SK-N-SH treated with all-trans-retinoic acid at 6 μM for 48 hours (cell line): ENCODE measurements at regions not wholly inside any gene's neighbourhood (a gene's known extent, or its start where the extent isn't known, plus 50 kb on each side); places are given as distances from the start of the nearest gene placed in this dataset.

Source experiments
- ATAC-seq: fragments of 200-7000 bp; cut with Tn5 transposase; 3 replicates; pipeline ENCODE4 v1.9.1; 2020; ENCODE audit warnings: mild to moderate bottlenecking, moderate library complexity
- BACH2 ChIP-seq: fragments of 250-450 bp; sonication (Bioruptor Pico); IDR thresholded peaks from 2 replicates; pipeline ENCODE4 v1.9.0; 2021; ENCODE audit warnings: mild to moderate bottlenecking, borderline replicate concordance
- CREB5 ChIP-seq: fragments of 250-450 bp; sonication (Bioruptor Pico); IDR thresholded peaks from 2 replicates; pipeline ENCODE4 v1.5.1; 2020; ENCODE audit warnings: low read depth, mild to moderate bottlenecking, moderate library complexity
- GLIS3 ChIP-seq: fragments of 250-450 bp; sonication (Bioruptor Pico); IDR thresholded peaks from 2 replicates; pipeline ENCODE4 v1.5.0; 2020; ENCODE audit warnings: mild to moderate bottlenecking, moderate library complexity
- ISL1 ChIP-seq: fragments of 250-450 bp; sonication (Bioruptor Pico); IDR thresholded peaks from 2 replicates; pipeline ENCODE4 v2.1.2; 2022; ENCODE audit warnings: mild to moderate bottlenecking, moderate library complexity
- OSR1 ChIP-seq: fragments of 250-450 bp; sonication (Bioruptor Pico); IDR thresholded peaks from 2 replicates; pipeline ENCODE4 v1.8.0; 2022; ENCODE audit warnings: moderate library complexity, mild to moderate bottlenecking, inconsistent platforms
- PPARA ChIP-seq: fragments of 250-450 bp; sonication (Bioruptor Pico); IDR thresholded peaks from 2 replicates; pipeline ENCODE4 v1.5.0; 2020; ENCODE audit warnings: mild to moderate bottlenecking, borderline replicate concordance
- RARB ChIP-seq: fragments of 250-450 bp; sonication (Bioruptor Pico); IDR thresholded peaks from 2 replicates; pipeline ENCODE4 v1.8.0; 2021; ENCODE audit warnings: mild to moderate bottlenecking, moderate library complexity
- SNAI2 ChIP-seq: fragments of 250-450 bp; sonication (Bioruptor Pico); IDR thresholded peaks from 2 replicates; pipeline ENCODE4 v1.5.0; 2020; ENCODE audit warnings: mild to moderate bottlenecking, moderate library complexity
- TCF4 ChIP-seq: fragments of 250-450 bp; sonication (Bioruptor Pico); IDR thresholded peaks from 2 replicates; pipeline ENCODE4 v1.8.0; 2021; ENCODE audit warnings: mild to moderate bottlenecking, moderate library complexity, borderline replicate concordance
- TOX ChIP-seq: fragments of 250-450 bp; sonication (Bioruptor Pico); IDR thresholded peaks from 2 replicates; pipeline ENCODE4 v1.8.0; 2021; ENCODE audit warnings: mild to moderate bottlenecking, moderate library complexity, borderline replicate concordance
- TSHZ2 ChIP-seq: fragments of 250-450 bp; sonication (Bioruptor Pico); IDR thresholded peaks from 2 replicates; pipeline ENCODE4 v1.5.0; 2020; ENCODE audit warnings: mild to moderate bottlenecking, moderate library complexity
- ZC3H10 ChIP-seq: fragments of 250-450 bp; sonication (Bioruptor Pico); IDR thresholded peaks from 2 replicates; pipeline ENCODE4 v1.5.1; 2021; ENCODE audit warnings: mild to moderate bottlenecking, moderate library complexity
- ZFP3 ChIP-seq: fragments of 250-450 bp; sonication (Bioruptor Pico); IDR thresholded peaks from 2 replicates; pipeline ENCODE4 v1.5.0; 2020; ENCODE audit warnings: mild to moderate bottlenecking, moderate library complexity
- ZFP30 ChIP-seq: fragments of 450-650 bp; formaldehyde crosslinking; IDR thresholded peaks from 2 replicates; pipeline ENCODE4 v1.5.0; 2022; ENCODE audit warnings: mild to moderate bottlenecking, moderate library complexity
- ZNF565 ChIP-seq: fragments of 450-650 bp; formaldehyde crosslinking; conservative IDR thresholded peaks from 2 replicates; pipeline ENCODE4 v1.5.0; 2020; ENCODE audit warnings: low read depth, mild to moderate bottlenecking, moderate library complexity
- ZNF70 ChIP-seq: fragments of 450-650 bp; formaldehyde crosslinking; IDR thresholded peaks from 2 replicates; pipeline ENCODE4 v1.5.0; 2020; ENCODE audit warnings: mild to moderate bottlenecking, moderate library complexity
- ZNF8 ChIP-seq: fragments of 450-650 bp; formaldehyde crosslinking; IDR thresholded peaks from 2 replicates; pipeline ENCODE4 v1.5.0; 2020; ENCODE audit warnings: mild to moderate bottlenecking, moderate library complexity
- TF ChIP-seq, protein P1 (sequence below): fragments of 250-450 bp; sonication (Bioruptor Pico); IDR thresholded peaks from 2 replicates; pipeline ENCODE4 v1.8.0; 2021; ENCODE audit warnings: low read depth, mild to moderate bottlenecking, moderate library complexity, borderline replicate concordance
- TF ChIP-seq, protein P2 (sequence below): fragments of 250-450 bp; sonication (Bioruptor Pico); IDR thresholded peaks from 2 replicates; pipeline ENCODE4 v1.5.1; 2021; ENCODE audit warnings: mild to moderate bottlenecking, moderate library complexity

GRCh38 chr4:157999723-158000122 is 173.1 kb downstream of the GASK1B start:
- TF ChIP-seq TOX (CRISPR knock-in tag): no peak
- no peak for TF ChIP-seq PPARA (CRISPR knock-in tag)
- TF ChIP-seq SNAI2 (CRISPR knock-in tag): no peak
- TF ChIP-seq ZFP30 (CRISPR knock-in tag): no peak
- TF ChIP-seq CREB5 (CRISPR knock-in tag): no peak
- TF ChIP-seq TCF4 (CRISPR knock-in tag): no peak
- TF ChIP-seq, protein P1, sequence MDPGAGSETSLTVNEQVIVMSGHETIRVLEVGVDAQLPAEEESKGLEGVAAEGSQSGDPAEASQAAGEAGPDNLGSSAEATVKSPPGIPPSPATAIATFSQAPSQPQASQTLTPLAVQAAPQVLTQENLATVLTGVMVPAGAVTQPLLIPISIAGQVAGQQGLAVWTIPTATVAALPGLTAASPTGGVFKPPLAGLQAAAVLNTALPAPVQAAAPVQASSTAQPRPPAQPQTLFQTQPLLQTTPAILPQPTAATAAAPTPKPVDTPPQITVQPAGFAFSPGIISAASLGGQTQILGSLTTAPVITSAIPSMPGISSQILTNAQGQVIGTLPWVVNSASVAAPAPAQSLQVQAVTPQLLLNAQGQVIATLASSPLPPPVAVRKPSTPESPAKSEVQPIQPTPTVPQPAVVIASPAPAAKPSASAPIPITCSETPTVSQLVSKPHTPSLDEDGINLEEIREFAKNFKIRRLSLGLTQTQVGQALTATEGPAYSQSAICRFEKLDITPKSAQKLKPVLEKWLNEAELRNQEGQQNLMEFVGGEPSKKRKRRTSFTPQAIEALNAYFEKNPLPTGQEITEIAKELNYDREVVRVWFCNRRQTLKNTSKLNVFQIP: no peak
- no peak for TF ChIP-seq OSR1
- TF ChIP-seq RARB: no peak
- TF ChIP-seq TSHZ2 (CRISPR knock-in tag): no peak
- no peak for TF ChIP-seq ISL1 (CRISPR knock-in tag)
- TF ChIP-seq BACH2 (CRISPR knock-in tag): no peak
- TF ChIP-seq ZFP3: no peak
- no peak for ATAC-seq

GRCh38 chr4:157997296-157997695 is 175.5 kb downstream of the GASK1B start:
- TF ChIP-seq ZNF70 (CRISPR knock-in tag): no peak
- no peak for TF ChIP-seq ZFP3
- no peak for TF ChIP-seq ISL1 (CRISPR knock-in tag)
- no peak for TF ChIP-seq ZFP30 (CRISPR knock-in tag)
- no peak for TF ChIP-seq TOX (CRISPR knock-in tag)
- no peak for TF ChIP-seq GLIS3 (CRISPR knock-in tag)
- no peak for TF ChIP-seq ZNF8 (CRISPR knock-in tag)
- TF ChIP-seq BACH2 (CRISPR knock-in tag): no peak
- no peak for TF ChIP-seq ZNF565 (CRISPR knock-in tag)

GRCh38 chr4:157996061-157997028 is 176.5 kb downstream of the GASK1B start:
- ATAC-seq: no peak
- no peak for TF ChIP-seq CREB5 (CRISPR knock-in tag)
- TF ChIP-seq, protein P2, sequence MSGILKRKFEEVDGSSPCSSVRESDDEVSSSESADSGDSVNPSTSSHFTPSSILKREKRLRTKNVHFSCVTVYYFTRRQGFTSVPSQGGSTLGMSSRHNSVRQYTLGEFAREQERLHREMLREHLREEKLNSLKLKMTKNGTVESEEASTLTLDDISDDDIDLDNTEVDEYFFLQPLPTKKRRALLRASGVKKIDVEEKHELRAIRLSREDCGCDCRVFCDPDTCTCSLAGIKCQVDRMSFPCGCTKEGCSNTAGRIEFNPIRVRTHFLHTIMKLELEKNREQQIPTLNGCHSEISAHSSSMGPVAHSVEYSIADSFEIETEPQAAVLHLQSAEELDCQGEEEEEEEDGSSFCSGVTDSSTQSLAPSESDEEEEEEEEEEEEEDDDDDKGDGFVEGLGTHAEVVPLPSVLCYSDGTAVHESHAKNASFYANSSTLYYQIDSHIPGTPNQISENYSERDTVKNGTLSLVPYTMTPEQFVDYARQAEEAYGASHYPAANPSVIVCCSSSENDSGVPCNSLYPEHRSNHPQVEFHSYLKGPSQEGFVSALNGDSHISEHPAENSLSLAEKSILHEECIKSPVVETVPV (CRISPR knock-in tag): no peak
- TF ChIP-seq SNAI2 (CRISPR knock-in tag): 0 out of 2 replicates have a peak, but pooled peaks have one; percentile 47

More at GRCh38 chr4:157997296-157997695, 175.5 kb downstream of the GASK1B start:
- no peak for ATAC-seq

DNA sequence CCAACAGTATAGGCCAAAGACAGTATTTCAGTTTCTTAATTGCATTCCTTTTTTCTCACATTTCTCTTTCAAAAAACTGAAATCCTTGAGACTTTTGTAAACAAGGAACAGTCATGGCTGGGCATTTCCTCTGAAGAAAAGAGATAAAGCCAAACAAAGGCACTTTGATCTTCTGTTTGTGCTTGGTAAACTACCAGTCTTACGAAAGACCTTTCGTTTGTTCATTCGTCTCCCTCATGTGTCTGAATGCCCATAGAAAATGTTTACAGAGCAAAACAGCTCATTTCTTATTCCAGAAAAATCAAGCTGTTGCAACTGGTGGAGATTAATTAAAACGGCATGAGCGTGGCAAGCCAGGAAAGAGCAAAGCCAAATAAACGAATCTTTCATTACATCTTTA is 178.0 kb downstream of the GASK1B start:
- no peak for ATAC-seq
- TF ChIP-seq, protein P1: no peak
- TF ChIP-seq ISL1 (CRISPR knock-in tag) (no peak), TSHZ2 (CRISPR knock-in tag) (no peak), ZC3H10 (no peak), ZFP30 (CRISPR knock-in tag) (no peak), GLIS3 (CRISPR knock-in tag) (no peak), PPARA (CRISPR knock-in tag) (no peak), SNAI2 (CRISPR knock-in tag) (no peak)
